ENCODE measurements at regions not wholly inside any gene's neighbourhood (a gene's known extent, or its start where the extent isn't known, plus 50 kb on each side); places are given as distances from the start of the nearest gene placed in this dataset.
"Not testable (repeated sequence)": the region's sequence is repeated elsewhere in the genome, so short reads cannot be mapped to it uniquely, and the experiment has no call there.

- Mint-ChIP-seq H3K27me3 (no peaks in the 10 kb centered on the region), H3K9me3 (peaks cover 9% of the 10 kb centered on the region), H3K27ac (no peak overlapping the region), H3K4me1 (ENCODE audit: low read depth) (no peaks in the 10 kb centered on the region), H3K4me3 (no peak overlapping the region), H3K36me3 (ENCODE audit: low read depth) (no peaks in the 10 kb centered on the region)
- intact Hi-C loops (cut with micrococcal nuclease), result no loop called here
Measured at GRCh38 chr12:38222011-38222410, 94.6 kb upstream of the ALG10B start.

- H3K4me1 Mint-ChIP-seq (ENCODE audit: low read depth); intact Hi-C loops (cut with micrococcal nuclease); H3K36me3 Mint-ChIP-seq (ENCODE audit: low read depth); H3K27ac Mint-ChIP-seq; H3K4me3 Mint-ChIP-seq; H3K27me3 Mint-ChIP-seq: not testable (repeated sequence)
- peaks cover 43% of the 10 kb centered on the region for H3K9me3 Mint-ChIP-seq
Measured at GRCh38 chr12:38238328-38238727, 78.2 kb upstream of the ALG10B start.

GRCh38 chr12:38253778-38254177 is 62.8 kb upstream of the ALG10B start:
- H3K9me3 Mint-ChIP-seq, result peaks cover 46% of the 10 kb centered on the region
- no peaks in the 10 kb centered on the region for H3K36me3 Mint-ChIP-seq (ENCODE audit: low read depth)
- H3K27me3 Mint-ChIP-seq, result no peaks in the 10 kb centered on the region
- H3K4me1 Mint-ChIP-seq (ENCODE audit: low read depth), result no peaks in the 10 kb centered on the region
- intact Hi-C loops (cut with micrococcal nuclease), result no loop called here
- no peak overlapping the region for H3K4me3 Mint-ChIP-seq
- no peak overlapping the region for H3K27ac Mint-ChIP-seq

- Mint-ChIP-seq H3K4me3 (no peak overlapping the region), H3K36me3 (ENCODE audit: low read depth) (no peaks in the 10 kb centered on the region), H3K27me3 (no peaks in the 10 kb centered on the region), H3K9me3 (peaks cover 59% of the 10 kb centered on the region), H3K27ac (no peak overlapping the region), H3K4me1 (ENCODE audit: low read depth) (no peaks in the 10 kb centered on the region)
- intact Hi-C loops (cut with micrococcal nuclease), result no loop called here
Measured at GRCh38 chr12:38258411-38258810, 58.2 kb upstream of the ALG10B start.
